GM18907 (cell line): ENCODE measurements at regions not wholly inside any gene's neighbourhood (a gene's known extent, or its start where the extent isn't known, plus 50 kb on each side); places are given as distances from the start of the nearest gene placed in this dataset.
A peak's percentile ranks its signal among the peaks of the same experiment; 100 is the strongest.

Source experiments
- ATAC-seq: cut with Tn5 transposase; IDR thresholded peaks from one replicate; pipeline ENCODE4 v1.9.1; 2021; ENCODE audit warnings: mild to moderate bottlenecking, moderate library complexity; ENCODE audit not compliant: unreplicated experiment

- ATAC-seq, result no peak
These were observed 124.3 kb upstream of the CACNA2D1 start for GRCh38 chr7:82567841-82568240.

DNA sequence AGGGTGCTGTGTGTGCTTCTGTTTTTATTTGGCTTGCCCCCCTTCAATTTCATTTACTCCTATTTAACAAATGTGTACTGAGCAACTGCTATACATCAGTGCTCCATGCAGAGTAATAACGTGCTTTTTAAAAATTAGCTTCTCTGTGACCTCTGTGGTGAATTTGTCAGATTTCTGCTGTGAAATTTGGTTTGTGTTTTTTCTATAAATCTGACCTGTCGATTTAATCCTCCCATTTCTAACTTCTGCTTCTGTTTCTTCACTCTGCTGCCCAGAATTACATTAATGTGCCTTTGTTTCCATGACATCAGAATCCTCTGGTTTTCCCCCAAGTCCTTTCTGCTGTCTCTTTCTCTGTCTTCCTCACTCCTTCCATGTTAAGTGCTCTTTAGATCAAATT, 123.8 kb upstream of the CACNA2D1 start:
- no peak for ATAC-seq

DNA sequence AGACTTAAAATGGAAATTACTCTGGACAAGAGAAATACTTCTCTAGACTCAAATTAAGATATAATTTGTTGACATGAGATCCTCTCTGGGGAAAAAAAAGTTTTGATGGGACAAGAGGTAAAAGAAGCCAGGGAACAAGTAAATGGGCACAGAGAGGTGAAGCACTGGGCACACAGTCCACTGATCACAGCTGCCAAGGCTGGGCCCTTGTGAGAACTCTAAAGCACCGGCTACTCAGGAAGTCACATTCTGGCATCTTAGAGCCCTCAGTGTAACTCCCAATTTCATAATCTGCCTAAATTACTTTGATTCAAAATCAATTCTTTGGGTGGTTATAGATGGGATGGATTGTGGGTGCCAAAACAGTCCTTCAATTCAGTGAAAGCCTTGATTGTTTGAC, 123.2 kb upstream of the CACNA2D1 start:
- no peak for ATAC-seq

GRCh38 chr7:82562716-82563404, 119.3 kb upstream of the CACNA2D1 start:
- ATAC-seq, result no peak

DNA sequence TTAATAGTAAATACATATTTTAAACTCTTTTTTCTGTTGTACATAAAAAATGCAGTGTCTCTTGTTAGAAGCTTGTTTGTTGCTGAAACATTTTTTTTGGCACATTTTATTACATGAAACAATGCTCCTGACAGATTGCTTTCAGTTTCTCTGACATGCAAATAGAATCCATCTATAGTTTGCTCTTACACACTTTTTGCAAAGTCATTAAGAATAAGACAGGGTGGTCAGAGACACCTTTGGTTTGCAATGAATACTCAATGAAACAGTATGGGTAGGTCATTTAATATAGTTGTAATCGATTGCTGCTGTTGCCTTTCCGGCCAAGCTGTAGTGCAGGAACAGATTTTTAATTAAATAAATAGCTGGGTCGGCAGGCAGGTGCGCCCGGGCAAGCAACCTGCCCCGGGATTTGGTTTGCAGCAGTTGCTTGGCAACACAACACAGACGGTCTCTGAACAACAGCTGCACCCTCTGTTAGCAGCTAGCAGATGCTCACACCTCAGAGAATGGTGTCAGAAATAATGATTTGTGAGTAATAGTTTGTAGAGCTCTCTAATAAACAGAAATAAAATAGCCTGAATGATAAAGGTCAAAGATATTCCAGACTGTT, 115.7 kb upstream of the CACNA2D1 start:
- ATAC-seq, result peak; percentile 77

DNA sequence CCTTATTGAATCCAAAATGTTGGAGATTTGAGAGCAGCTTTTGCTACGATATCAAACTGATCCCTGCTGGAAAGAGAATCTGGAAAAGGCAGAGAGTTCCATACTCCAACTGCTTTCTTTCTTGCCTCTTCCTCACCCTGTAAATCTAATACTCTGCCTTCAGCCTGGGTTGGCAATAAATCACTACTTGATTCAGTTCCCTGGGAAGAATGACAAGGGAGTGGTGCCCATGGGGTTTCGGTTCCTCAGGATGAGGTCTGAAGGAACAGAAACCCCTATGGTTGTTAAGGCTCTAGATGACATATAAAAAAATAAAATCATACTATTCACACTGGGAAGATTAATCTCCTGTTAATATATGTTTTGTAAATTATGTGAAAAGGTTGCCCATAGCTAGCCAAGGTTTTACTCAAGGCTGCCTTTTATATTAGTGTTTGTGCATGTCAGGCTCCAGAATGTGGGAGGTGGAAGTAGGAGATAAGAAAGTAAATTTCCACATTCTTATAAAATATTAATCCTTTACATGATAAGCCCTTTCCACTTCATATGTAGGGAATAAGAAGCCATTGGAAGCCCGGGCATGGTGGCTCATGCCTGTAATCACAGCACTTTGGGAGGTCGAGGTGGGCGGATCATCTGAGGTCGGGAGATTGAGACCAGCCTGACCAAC, 106.2 kb upstream of the CACNA2D1 start:
- ATAC-seq, result no peak

- ATAC-seq, result no peak
These were observed 104.6 kb upstream of the CACNA2D1 start for GRCh38 chr7:82548141-82548688.

DNA sequence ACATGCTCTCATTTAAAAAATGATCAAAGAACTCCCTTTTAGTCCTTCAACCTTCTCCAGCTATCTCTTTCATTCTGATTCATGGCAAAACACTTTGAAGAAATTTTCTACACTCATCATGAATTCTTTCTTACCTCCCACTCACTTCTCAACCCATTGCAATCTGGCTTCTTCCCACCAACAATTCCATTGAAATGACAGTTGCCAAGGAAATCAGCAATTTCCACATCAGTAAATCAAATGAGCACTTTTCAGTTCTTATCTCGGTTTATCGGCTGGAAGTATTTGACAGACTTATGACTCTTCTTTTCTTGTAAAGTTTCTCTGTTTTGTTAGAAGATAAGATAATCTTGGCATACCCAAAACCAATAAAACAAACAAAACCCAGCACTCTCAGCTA, 99.1 kb upstream of the CACNA2D1 start:
- ATAC-seq, result no peak

- ATAC-seq, result no peak
These were observed 96.4 kb upstream of the CACNA2D1 start for GRCh38 chr7:82539969-82540368.

DNA sequence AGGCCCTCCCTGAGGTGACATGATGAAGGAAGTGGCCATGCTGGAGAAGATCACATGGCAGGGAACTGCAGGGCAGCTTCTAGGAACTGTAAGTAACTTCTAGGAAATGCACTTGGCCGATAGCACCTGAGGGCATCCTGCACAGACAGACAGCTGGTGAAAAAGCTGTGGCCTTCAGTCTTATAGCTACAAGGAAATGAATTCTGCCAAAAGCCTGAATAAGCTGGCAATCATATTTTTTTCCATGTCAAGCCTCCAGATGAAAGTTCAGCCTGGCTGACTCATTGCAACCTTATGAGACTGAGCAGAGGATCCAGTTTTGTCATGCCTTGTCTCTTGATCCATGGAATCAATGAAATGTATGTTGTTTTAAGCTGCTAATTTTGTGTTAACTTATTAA, 91.1 kb upstream of the CACNA2D1 start:
- no peak for ATAC-seq

- no peak for ATAC-seq
These were observed 86.8 kb upstream of the CACNA2D1 start for GRCh38 chr7:82530361-82530760.

GRCh38 chr7:82528577-82529310, 85.2 kb upstream of the CACNA2D1 start:
- no peak for ATAC-seq

DNA sequence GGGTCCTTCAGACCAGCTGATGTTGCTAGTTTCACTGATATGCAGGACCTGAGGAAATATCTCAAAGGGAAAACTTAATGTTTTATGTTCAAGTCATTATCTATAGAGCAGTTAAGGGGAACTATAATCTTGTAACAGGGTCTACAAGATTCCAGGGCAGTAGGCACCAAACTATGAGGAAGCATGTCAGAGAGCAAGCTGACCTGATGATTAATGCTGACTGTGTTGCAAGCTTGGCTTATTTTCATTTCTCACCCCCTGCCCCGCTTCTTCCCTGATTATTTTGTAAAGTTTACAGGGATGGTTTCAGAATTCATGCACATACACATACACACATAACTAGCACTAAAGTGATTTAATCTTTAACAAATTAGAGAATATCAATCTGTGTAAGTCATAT, 84.3 kb upstream of the CACNA2D1 start:
- no peak for ATAC-seq

DNA sequence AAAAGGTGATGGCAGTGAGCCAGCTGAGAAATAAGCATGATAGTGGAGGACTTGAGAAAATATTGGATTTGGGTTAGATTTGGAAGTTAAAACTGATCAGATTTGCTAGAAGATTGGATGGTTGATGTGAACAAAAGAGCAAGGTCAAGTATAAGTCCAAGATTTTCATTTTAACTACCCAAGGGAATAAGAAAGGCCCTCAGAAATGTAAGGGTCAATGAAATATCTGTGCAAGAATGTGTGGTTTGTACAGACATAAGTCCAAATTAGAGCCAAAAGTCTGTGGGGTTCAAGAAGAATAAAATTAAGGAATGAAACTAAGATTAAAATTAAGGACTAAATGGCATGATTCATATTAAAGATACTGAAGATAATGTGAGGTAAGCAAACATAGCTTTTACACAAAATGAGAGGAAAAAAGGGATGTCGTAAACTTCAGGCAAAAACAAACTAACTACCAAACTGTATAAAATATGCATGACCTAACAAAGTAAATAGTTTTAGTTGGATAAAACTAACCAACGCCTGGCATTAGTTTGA, 78.4 kb upstream of the CACNA2D1 start:
- ATAC-seq, result no peak

- no peak for ATAC-seq
These were observed 73.5 kb upstream of the CACNA2D1 start for GRCh38 chr7:82517050-82517449.

DNA sequence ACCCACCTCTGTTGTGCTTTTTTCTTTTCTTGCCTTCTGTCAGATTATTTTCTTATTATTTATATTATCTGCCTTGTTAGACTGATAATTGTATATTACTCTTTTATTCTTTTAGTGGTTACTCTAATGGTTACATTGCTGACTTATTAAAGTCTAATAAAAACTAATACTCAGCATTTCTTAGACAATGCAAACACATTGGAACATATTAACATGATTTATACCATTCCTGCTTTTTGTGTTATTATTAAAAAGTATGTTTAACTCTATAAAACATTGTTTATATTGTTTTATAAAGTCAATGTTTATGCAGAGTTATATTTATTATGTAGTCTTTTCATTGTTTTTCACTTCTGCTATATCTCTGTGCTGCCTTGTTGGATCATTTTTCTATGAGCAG, 68.0 kb upstream of the CACNA2D1 start:
- no peak for ATAC-seq

GRCh38 chr7:82507976-82508677, 64.5 kb upstream of the CACNA2D1 start:
- peak; percentile 47 for ATAC-seq

- no peak for ATAC-seq
These were observed 63.9 kb upstream of the CACNA2D1 start for GRCh38 chr7:82507365-82507975.

DNA sequence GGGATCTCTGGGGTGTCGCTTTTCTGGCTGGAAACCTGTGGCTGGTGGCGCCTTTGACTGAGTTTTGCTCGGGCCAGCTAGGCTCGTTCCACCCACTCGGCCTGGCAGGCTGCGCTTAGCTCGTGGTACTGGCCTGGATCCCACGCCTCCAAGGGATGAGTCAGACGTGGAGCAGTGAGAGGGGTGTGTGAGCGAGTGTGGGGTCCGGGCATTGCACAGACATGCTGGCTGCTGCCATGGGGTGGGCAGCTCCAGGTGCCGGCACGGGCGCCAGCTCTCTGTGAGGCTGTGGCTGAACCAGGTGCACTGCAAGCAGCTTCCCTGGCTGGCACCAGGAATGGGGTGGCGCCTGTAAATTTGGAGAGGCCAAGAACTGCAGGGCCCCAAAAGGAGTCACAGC, 63.1 kb upstream of the CACNA2D1 start:
- ATAC-seq, result no peak

- no peak for ATAC-seq
These were observed 62.6 kb upstream of the CACNA2D1 start for GRCh38 chr7:82506208-82506607.
